Naive B cell (primary cell): ENCODE measurements at regions not wholly inside any gene's neighbourhood (a gene's known extent, or its start where the extent isn't known, plus 50 kb on each side); places are given as distances from the start of the nearest gene placed in this dataset.
"Not testable (repeated sequence)": the region's sequence is repeated elsewhere in the genome, so short reads cannot be mapped to it uniquely, and the experiment has no call there.

Experiments used
- ATAC-seq, 2 donors: fragments of 150-1000 bp; cut with Tn5 transposase; 2 replicates each; pipeline ENCODE4 v1.10.0; 2021; ENCODE audit warnings: low read depth in 2 of 2, mild to moderate bottlenecking in 2 of 2, moderate library complexity in 2 of 2
- DNase-seq: peaks from one replicate; pipeline ENCODE4 v3.0.0; 2022
- H3K27ac Mint-ChIP-seq, 6 donors: one replicate each; pipeline ENCODE4 v1.8.0; 2020 to 2022; ENCODE audit warnings: mild to moderate bottlenecking in 6 of 6, mixed read lengths in 6 of 6, moderate library complexity in 5 of 6, inconsistent platforms in 2 of 6
- H3K27me3 Mint-ChIP-seq, 3 donors: one replicate each; pipeline ENCODE4 v1.8.0; 2021 to 2022; ENCODE audit warnings: mixed read lengths in 3 of 3, mild to moderate bottlenecking in 1 of 3
- H3K36me3 Mint-ChIP-seq, 2 donors: one replicate each; pipeline ENCODE4 v1.8.0; 2020 to 2022; ENCODE audit warnings: mixed read lengths in 2 of 2, inconsistent platforms in 1 of 2, mild to moderate bottlenecking in 1 of 2
- H3K4me1 Mint-ChIP-seq, 3 donors: one replicate each; pipeline ENCODE4 v1.8.0; 2020 to 2022; ENCODE audit warnings: mixed read lengths in 3 of 3, inconsistent platforms in 1 of 3, mild to moderate bottlenecking in 1 of 3, moderate library complexity in 1 of 3
- H3K4me3 Mint-ChIP-seq, 8 donors: one replicate each; pipeline ENCODE4 v1.8.0; 2020 to 2022; ENCODE audit warnings: mild to moderate bottlenecking in 8 of 8, mixed read lengths in 8 of 8, moderate library complexity in 8 of 8, inconsistent platforms in 2 of 8
- H3K9me3 Mint-ChIP-seq, 7 donors: one replicate each; pipeline ENCODE4 v1.8.0; 2020 to 2022; ENCODE audit warnings: mixed read lengths in 7 of 7, mild to moderate bottlenecking in 5 of 7, inconsistent platforms in 2 of 7, moderate library complexity in 1 of 7

GRCh38 chr1:100816049-100816448 is 78.6 kb downstream of the EXTL2 start:
- Mint-ChIP-seq H3K9me3 (peaks cover under 1 to 12% (median 3%) of the 10 kb centered on the region in 7 donors), H3K36me3 (peaks cover 0 to 3% of the 10 kb centered on the region in 2 donors), H3K4me3 (no peak overlapping the region), H3K27ac (no peak overlapping the region), H3K4me1 (peaks cover 0 to 6% (median 4%) of the 10 kb centered on the region in 3 donors), H3K27me3 (peaks cover 14 to 21% (median 20%) of the 10 kb centered on the region in 3 donors)
- DNase-seq, result no peak
- no peak for ATAC-seq

GRCh38 chr1:100820195-100820594 is 74.4 kb downstream of the EXTL2 start:
- H3K4me1 Mint-ChIP-seq, H3K4me3 Mint-ChIP-seq, H3K27ac Mint-ChIP-seq, ATAC-seq, DNase-seq: not testable (repeated sequence)
- H3K9me3 Mint-ChIP-seq, result peaks cover 8 to 32% (median 25%) of the 10 kb centered on the region in 7 donors
- H3K36me3 Mint-ChIP-seq, result peaks cover 0 to 15% of the 10 kb centered on the region in 2 donors
- peaks cover 7 to 23% (median 14%) of the 10 kb centered on the region in 3 donors for H3K27me3 Mint-ChIP-seq

DNA sequence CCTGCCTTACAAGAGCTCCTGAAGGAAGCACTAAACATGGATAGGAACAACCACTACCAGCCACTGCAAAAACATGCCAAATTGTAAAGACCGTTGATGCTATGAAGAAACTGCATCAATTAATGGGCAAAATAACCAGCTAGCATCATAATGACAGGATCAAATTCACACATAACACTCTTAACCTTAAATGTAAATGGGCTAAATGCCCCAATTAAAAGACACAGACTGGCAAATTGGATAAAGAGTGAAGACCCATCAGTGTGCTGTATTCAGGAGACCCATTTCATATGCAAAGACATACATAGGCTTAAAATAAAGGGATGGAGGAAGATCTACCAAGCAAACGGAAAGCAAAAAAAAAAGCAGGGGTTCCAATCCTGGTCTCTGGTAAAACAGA is 72.7 kb downstream of the EXTL2 start:
- ATAC-seq, H3K4me3 Mint-ChIP-seq, DNase-seq, H3K27ac Mint-ChIP-seq, H3K4me1 Mint-ChIP-seq: not testable (repeated sequence)
- H3K27me3 Mint-ChIP-seq, result peaks cover 6 to 18% (median 11%) of the 10 kb centered on the region in 3 donors
- peaks cover 0 to 15% of the 10 kb centered on the region in 2 donors for H3K36me3 Mint-ChIP-seq
- H3K9me3 Mint-ChIP-seq, result peaks cover 8 to 39% (median 29%) of the 10 kb centered on the region in 7 donors
